ENCODE measurements at regions not wholly inside any gene's neighbourhood (a gene's known extent, or its start where the extent isn't known, plus 50 kb on each side); places are given as distances from the start of the nearest gene placed in this dataset.

- DNase-seq (ENCODE audit: extremely low read depth, low read depth) = peak; percentile 50
- no peak overlapping the region for H3K4me3 ChIP-seq (replicated peaks; ENCODE audit: low read depth, low read length)
- TF ChIP-seq CTCF (IDR thresholded peaks at IDR 0.05; ENCODE audit: low read depth, low read length, missing control alignments) = no peak
These were observed 188.1 kb downstream of the QDPR start for GRCh38 chr4:17323554-17324385.

- TF ChIP-seq CTCF (IDR thresholded peaks at IDR 0.05; ENCODE audit: low read depth, low read length, missing control alignments) = no peak
- DNase-seq (ENCODE audit: extremely low read depth, low read depth) = no peak
- H3K4me3 ChIP-seq (replicated peaks; ENCODE audit: low read depth, low read length) = no peak overlapping the region
These were observed 189.4 kb downstream of the QDPR start for GRCh38 chr4:17322514-17322913.

GRCh38 chr4:17320046-17320445 lies 191.8 kb downstream of the QDPR start:
- TF ChIP-seq CTCF (IDR thresholded peaks at IDR 0.05; ENCODE audit: low read depth, low read length, missing control alignments) = no peak
- no peak overlapping the region for H3K4me3 ChIP-seq (replicated peaks; ENCODE audit: low read depth, low read length)
- no peak for DNase-seq (ENCODE audit: extremely low read depth, low read depth)

- H3K4me3 ChIP-seq (replicated peaks; ENCODE audit: low read depth, low read length) = no peak overlapping the region
- TF ChIP-seq CTCF (IDR thresholded peaks at IDR 0.05; ENCODE audit: low read depth, low read length, missing control alignments) = no peak
- DNase-seq (ENCODE audit: extremely low read depth, low read depth) = no peak
These were observed 194.4 kb downstream of the QDPR start for GRCh38 chr4:17317526-17317925.

- no peak for DNase-seq (ENCODE audit: extremely low read depth, low read depth)
- no peak for TF ChIP-seq CTCF (IDR thresholded peaks at IDR 0.05; ENCODE audit: low read depth, low read length, missing control alignments)
These were observed 195.3 kb downstream of the QDPR start for GRCh38 chr4:17316566-17316965.

GRCh38 chr4:17315459-17315858 lies 196.4 kb downstream of the QDPR start:
- no peak for DNase-seq (ENCODE audit: extremely low read depth, low read depth)
- no peak overlapping the region for H3K4me3 ChIP-seq (replicated peaks; ENCODE audit: low read depth, low read length)
- TF ChIP-seq CTCF (IDR thresholded peaks at IDR 0.05; ENCODE audit: low read depth, low read length, missing control alignments) = no peak

More at GRCh38 chr4:17316566-17316965, 195.3 kb downstream of the QDPR start:
- no peak overlapping the region for H3K4me3 ChIP-seq (replicated peaks; ENCODE audit: low read depth, low read length)

Measured in HFF-Myc (cell line).